Epithelial cell of esophagus (primary cell): ENCODE measurements at regions not wholly inside any gene's neighbourhood (a gene's known extent, or its start where the extent isn't known, plus 50 kb on each side); places are given as distances from the start of the nearest gene placed in this dataset.

Experiments used
- DNase-seq: peaks from one replicate; pipeline ENCODE4 v3.0.0; 2010; ENCODE audit warnings: low read depth
- H3K4me3 ChIP-seq: 2 replicates; pipeline ENCODE4 v1.5.1; 2011; ENCODE audit warnings: mild to moderate bottlenecking, low read length, control low read depth
- CTCF ChIP-seq: IDR thresholded peaks from 2 replicates; pipeline ENCODE4 v1.5.1; 2011; ENCODE audit warnings: low read depth, mild to moderate bottlenecking, low read length, control low read depth, inconsistent platforms; ENCODE audit not compliant: insufficient read depth; ENCODE audit errors: missing control alignments

- H3K4me3 ChIP-seq: no peak overlapping the region
- TF ChIP-seq CTCF: no peak
- DNase-seq: no peak
These were observed 78.7 kb upstream of the ATP2B2 start for GRCh38 chr3:10583798-10584708.

- no peak for DNase-seq
- no peak for TF ChIP-seq CTCF
- no peak overlapping the region for H3K4me3 ChIP-seq
These were observed 80.6 kb upstream of the ATP2B2 start for GRCh38 chr3:10585945-10586344.

GRCh38 chr3:10594915-10595314, 89.5 kb upstream of the ATP2B2 start:
- DNase-seq: peak; percentile 58
- H3K4me3 ChIP-seq: no peak overlapping the region
- TF ChIP-seq CTCF: no peak

GRCh38 chr3:10596746-10597448, 91.5 kb upstream of the ATP2B2 start:
- no peak overlapping the region for H3K4me3 ChIP-seq
- no peak for DNase-seq
- TF ChIP-seq CTCF: no peak

GRCh38 chr3:10597733-10598132, 92.3 kb upstream of the ATP2B2 start:
- no peak for TF ChIP-seq CTCF
- no peak overlapping the region for H3K4me3 ChIP-seq
- DNase-seq: no peak

- no peak overlapping the region for H3K4me3 ChIP-seq
- no peak for DNase-seq
- TF ChIP-seq CTCF: no peak
These were observed 93.6 kb upstream of the ATP2B2 start for GRCh38 chr3:10599017-10599416.
